ENCODE measurements at regions not wholly inside any gene's neighbourhood (a gene's known extent, or its start where the extent isn't known, plus 50 kb on each side); places are given as distances from the start of the nearest gene placed in this dataset.

GRCh38 chr10:78199759-78200158, 166.1 kb downstream of the RPS24 start (continued):
- no peak for TF ChIP-seq USF2 (IDR thresholded peaks at IDR 0.05; ENCODE audit: borderline replicate concordance, low read depth, low read length)
- no peak for TF ChIP-seq ZBTB33 (IDR thresholded peaks at IDR 0.05; ENCODE audit: borderline replicate concordance, low read depth)
- TF ChIP-seq CHD2 (IDR thresholded peaks at IDR 0.05; ENCODE audit: low read length, partially characterized antibody) = no peak
- TF ChIP-seq JUND (IDR thresholded peaks at IDR 0.05) = no peak
- TF ChIP-seq FOXM1 (IDR thresholded peaks at IDR 0.05; ENCODE audit: low read depth) = no peak
- TF ChIP-seq TEAD4 (IDR thresholded peaks at IDR 0.05; ENCODE audit: borderline replicate concordance, insufficient read depth) = no peak
- no peak for TF ChIP-seq SMC3 (IDR thresholded peaks at IDR 0.05; ENCODE audit: low read depth, low read length)

GRCh38 chr10:78200686-78201085, 167.0 kb downstream of the RPS24 start:
- POLR2A ChIA-PET = no interaction called here
- CTCF ChIA-PET = interaction anchor here (0.9 kb wide), 1 partner anchor 151 kb away, joined by 3 read pairs; no protein-coding TSS in a partner anchor
- Histone ChIP-seq H3K4me3 (ENCODE audit: low read depth in 2 of 2, low read length in 1 of 2) (no peak overlapping the region), H3K9me3 (no peaks in the 10 kb centered on the region), H3K79me2 (ENCODE audit: insufficient read depth) (no peaks in the 10 kb centered on the region), H3K4me1 (ENCODE audit: control insufficient read depth in 1 of 2, insufficient read depth in 2 of 2, low read depth in 1 of 2, low read length in 1 of 2) (peaks cover 8 to 47% of the 10 kb centered on the region in 2 experiments), H3K4me2 (no peak overlapping the region), H4K20me1 (ENCODE audit: insufficient read depth) (no peaks in the 10 kb centered on the region), H3K27me3 (ENCODE audit: insufficient read depth) (no peaks in the 10 kb centered on the region), H3K9ac (no peak overlapping the region), H2AFZ (ENCODE audit: low read depth) (no peak overlapping the region), H3K36me3 (replicated peaks in 1 of 2; ENCODE audit: control insufficient read depth in 1 of 2, insufficient read depth in 2 of 2, low read length in 1 of 2) (no peaks in the 10 kb centered on the region), H3F3A (replicated peaks; ENCODE audit: insufficient read depth) (peaks cover 6% of the 10 kb centered on the region), H3K9me2 (no peaks in the 10 kb centered on the region), H3K27ac (ENCODE audit: low read depth in 2 of 2, low read length in 1 of 2) (no peak overlapping the region)
- 83% methylated on average over 3 of the region's 3 CpGs for WGBS (ENCODE audit: low lambda C conversion rate)
- TF ChIP-seq PBX3 (IDR thresholded peaks at IDR 0.05) (no peak), TCF12 (IDR thresholded peaks at IDR 0.05) (no peak), CTCF (IDR thresholded peaks at IDR 0.05) (no peak)
- DNase-seq = no peak
